Karpas-422 (cell line): ENCODE measurements at regions not wholly inside any gene's neighbourhood (a gene's known extent, or its start where the extent isn't known, plus 50 kb on each side); places are given as distances from the start of the nearest gene placed in this dataset.

Source experiments
- DNase-seq: peaks from one replicate; pipeline ENCODE4 v3.0.0-alpha.2; 2015
- H2AFZ ChIP-seq: fragments of 200-600 bp; sonication (generic); 2 replicates; pipeline ENCODE4 v1.6.1; 2014; ENCODE audit warnings: antibody characterized with exemption, low read length, mixed read lengths
- H3K27ac ChIP-seq: fragments of 200-600 bp; sonication (generic); 2 replicates; pipeline ENCODE4 v1.5.1; 2014; ENCODE audit warnings: mild to moderate bottlenecking, low read length, moderate library complexity
- H3K27me3 ChIP-seq: fragments of 200-600 bp; sonication (generic); 2 replicates; pipeline ENCODE4 v1.6.1; 2014; ENCODE audit warnings: low read length, mixed read lengths
- H3K36me3 ChIP-seq: fragments of 200-600 bp; sonication (generic); 2 replicates; pipeline ENCODE4 v1.6.1; 2014; ENCODE audit warnings: low read length, mixed read lengths; ENCODE audit not compliant: insufficient read depth
- H3K4me1 ChIP-seq: fragments of 200-600 bp; sonication (generic); 2 replicates; pipeline ENCODE4 v1.6.1; 2014; ENCODE audit warnings: mild to moderate bottlenecking, low read length, mixed read lengths
- H3K4me2 ChIP-seq: fragments of 200-600 bp; sonication (generic); 2 replicates; pipeline ENCODE4 v1.6.1; 2014; ENCODE audit warnings: low read length, low read depth, mild to moderate bottlenecking; ENCODE audit not compliant: poor library complexity, severe bottlenecking
- H3K4me3 ChIP-seq: fragments of 200-600 bp; sonication (generic); 2 replicates; pipeline ENCODE4 v1.5.1; 2014; ENCODE audit warnings: mild to moderate bottlenecking, antibody characterized with exemption, low read length, mixed read lengths
- H3K79me2 ChIP-seq: fragments of 200-600 bp; sonication (generic); 2 replicates; pipeline ENCODE4 v1.6.1; 2014; ENCODE audit warnings: mild to moderate bottlenecking, low read length, mixed read lengths
- H3K9ac ChIP-seq: fragments of 200-600 bp; sonication (generic); 2 replicates; pipeline ENCODE4 v1.6.0; 2014; ENCODE audit warnings: low read length
- H3K9me2 ChIP-seq: fragments of 200-600 bp; sonication (generic), shearing (Covaris generic); replicated peaks from 2 replicates; pipeline ENCODE4 v1.6.0; 2014; ENCODE audit warnings: mild to moderate bottlenecking, low read length, moderate library complexity; ENCODE audit not compliant: insufficient read depth
- H3K9me3 ChIP-seq: fragments of 300-700, 200-600 bp; sonication (generic); 2 replicates; pipeline ENCODE4 v1.6.1; 2014; ENCODE audit warnings: low read length, mixed read lengths
- H4K20me1 ChIP-seq: fragments of 200-600 bp; sonication (generic); 2 replicates; pipeline ENCODE4 v1.6.1; 2014; ENCODE audit warnings: mild to moderate bottlenecking, antibody characterized with exemption, low read length, low read depth; ENCODE audit not compliant: insufficient read depth

GRCh38 chr17:56057869-56058268, 95.4 kb upstream of the ANKFN1 start:
- H3K9me3 ChIP-seq, result no peaks in the 10 kb centered on the region
- no peaks in the 10 kb centered on the region for H4K20me1 ChIP-seq
- no peak for DNase-seq
- H3K27ac ChIP-seq, result no peak overlapping the region
- H3K4me1 ChIP-seq, result no peaks in the 10 kb centered on the region
- no peaks in the 10 kb centered on the region for H3K9me2 ChIP-seq
- H3K27me3 ChIP-seq, result no peaks in the 10 kb centered on the region
- H3K4me3 ChIP-seq, result no peak overlapping the region
- no peak overlapping the region for H3K4me2 ChIP-seq
- no peak overlapping the region for H2AFZ ChIP-seq
- H3K36me3 ChIP-seq, result no peaks in the 10 kb centered on the region
- no peaks in the 10 kb centered on the region for H3K79me2 ChIP-seq
- H3K9ac ChIP-seq, result no peak overlapping the region

GRCh38 chr17:56064506-56064905, 88.8 kb upstream of the ANKFN1 start:
- no peaks in the 10 kb centered on the region for H3K27me3 ChIP-seq
- no peaks in the 10 kb centered on the region for H3K9me3 ChIP-seq
- H3K27ac ChIP-seq, result no peak overlapping the region
- no peak overlapping the region for H2AFZ ChIP-seq
- H3K9me2 ChIP-seq, result 0 out of 2 replicates have a peak, but pooled peaks cover 5% of the 10 kb centered on the region
- no peak overlapping the region for H3K9ac ChIP-seq
- H3K4me1 ChIP-seq, result no peaks in the 10 kb centered on the region
- no peak overlapping the region for H3K4me2 ChIP-seq
- no peaks in the 10 kb centered on the region for H4K20me1 ChIP-seq
- no peak for DNase-seq
- H3K36me3 ChIP-seq, result no peaks in the 10 kb centered on the region
- H3K4me3 ChIP-seq, result no peak overlapping the region
- no peaks in the 10 kb centered on the region for H3K79me2 ChIP-seq

GRCh38 chr17:56074361-56074890, 78.8 kb upstream of the ANKFN1 start:
- Histone ChIP-seq H3K36me3 (no peaks in the 10 kb centered on the region), H3K9me2 (no peaks in the 10 kb centered on the region), H3K4me3 (no peak overlapping the region), H3K79me2 (no peaks in the 10 kb centered on the region), H3K9me3 (no peaks in the 10 kb centered on the region), H3K4me2 (no peak overlapping the region), H4K20me1 (no peaks in the 10 kb centered on the region), H3K4me1 (no peaks in the 10 kb centered on the region), H3K27me3 (no peaks in the 10 kb centered on the region), H2AFZ (no peak overlapping the region), H3K27ac (no peak overlapping the region), H3K9ac (no peak overlapping the region)
- DNase-seq, result no peak

- H3K9ac ChIP-seq, result no peak overlapping the region
- no peaks in the 10 kb centered on the region for H3K9me3 ChIP-seq
- no peak overlapping the region for H2AFZ ChIP-seq
- no peaks in the 10 kb centered on the region for H3K9me2 ChIP-seq
- H3K4me3 ChIP-seq, result no peak overlapping the region
- H3K4me2 ChIP-seq, result no peak overlapping the region
- no peaks in the 10 kb centered on the region for H4K20me1 ChIP-seq
- H3K27ac ChIP-seq, result no peak overlapping the region
- no peak for DNase-seq
- no peaks in the 10 kb centered on the region for H3K79me2 ChIP-seq
- no peaks in the 10 kb centered on the region for H3K4me1 ChIP-seq
- no peaks in the 10 kb centered on the region for H3K27me3 ChIP-seq
- no peaks in the 10 kb centered on the region for H3K36me3 ChIP-seq
Observed at GRCh38 chr17:56076980-56077379, 76.3 kb upstream of the ANKFN1 start.

GRCh38 chr17:56083475-56083874, 69.8 kb upstream of the ANKFN1 start:
- H3K27me3 ChIP-seq, result 0 out of 2 replicates have a peak, but pooled peaks cover 5% of the 10 kb centered on the region
- H3K9ac ChIP-seq, result no peak overlapping the region
- no peaks in the 10 kb centered on the region for H3K79me2 ChIP-seq
- no peak overlapping the region for H3K4me2 ChIP-seq
- H3K9me2 ChIP-seq, result no peaks in the 10 kb centered on the region
- no peaks in the 10 kb centered on the region for H3K9me3 ChIP-seq
- no peak overlapping the region for H3K27ac ChIP-seq
- no peaks in the 10 kb centered on the region for H3K36me3 ChIP-seq
- H2AFZ ChIP-seq, result no peak overlapping the region
- H4K20me1 ChIP-seq, result no peaks in the 10 kb centered on the region
- DNase-seq, result no peak
- H3K4me3 ChIP-seq, result no peak overlapping the region
- no peaks in the 10 kb centered on the region for H3K4me1 ChIP-seq

- Histone ChIP-seq H3K9me3 (no peaks in the 10 kb centered on the region), H3K36me3 (no peaks in the 10 kb centered on the region), H3K27ac (no peak overlapping the region), H3K9ac (no peak overlapping the region), H3K4me3 (no peak overlapping the region), H3K4me2 (no peak overlapping the region), H3K79me2 (no peaks in the 10 kb centered on the region), H3K9me2 (no peaks in the 10 kb centered on the region), H3K4me1 (no peaks in the 10 kb centered on the region), H2AFZ (no peak overlapping the region), H4K20me1 (no peaks in the 10 kb centered on the region), H3K27me3 (0 out of 2 replicates have a peak, but pooled peaks cover 5% of the 10 kb centered on the region)
- no peak for DNase-seq
Observed at GRCh38 chr17:56085576-56086267, 67.6 kb upstream of the ANKFN1 start.

- H3K4me3 ChIP-seq, result no peak overlapping the region
- no peaks in the 10 kb centered on the region for H3K4me1 ChIP-seq
- no peaks in the 10 kb centered on the region for H3K9me2 ChIP-seq
- 0 out of 2 replicates have a peak, but pooled peaks cover 5% of the 10 kb centered on the region for H3K27me3 ChIP-seq
- no peaks in the 10 kb centered on the region for H3K36me3 ChIP-seq
- no peak overlapping the region for H3K27ac ChIP-seq
- H3K79me2 ChIP-seq, result no peaks in the 10 kb centered on the region
- no peaks in the 10 kb centered on the region for H4K20me1 ChIP-seq
- DNase-seq, result no peak
- no peaks in the 10 kb centered on the region for H3K9me3 ChIP-seq
- H2AFZ ChIP-seq, result no peak overlapping the region
- no peak overlapping the region for H3K9ac ChIP-seq
- H3K4me2 ChIP-seq, result no peak overlapping the region
Observed at GRCh38 chr17:56087199-56087598, 66.1 kb upstream of the ANKFN1 start.

GRCh38 chr17:56096026-56096810, 57.1 kb upstream of the ANKFN1 start:
- DNase-seq, result no peak
- no peaks in the 10 kb centered on the region for H4K20me1 ChIP-seq
- no peaks in the 10 kb centered on the region for H3K36me3 ChIP-seq
- no peaks in the 10 kb centered on the region for H3K79me2 ChIP-seq
- no peak overlapping the region for H3K4me3 ChIP-seq
- no peak overlapping the region for H3K9ac ChIP-seq
- H3K4me2 ChIP-seq, result no peak overlapping the region
- no peaks in the 10 kb centered on the region for H3K9me3 ChIP-seq
- no peak overlapping the region for H3K27ac ChIP-seq
- no peak overlapping the region for H2AFZ ChIP-seq
- H3K27me3 ChIP-seq, result no peaks in the 10 kb centered on the region
- no peaks in the 10 kb centered on the region for H3K4me1 ChIP-seq
- H3K9me2 ChIP-seq, result no peaks in the 10 kb centered on the region
